GM12891 (cell line): ENCODE measurements at regions not wholly inside any gene's neighbourhood (a gene's known extent, or its start where the extent isn't known, plus 50 kb on each side); places are given as distances from the start of the nearest gene placed in this dataset.

Source experiments
- POLR2A ChIP-seq: IDR thresholded peaks from 2 replicates; pipeline ENCODE4 v1.6.1; 2011; ENCODE audit warnings: low read depth, low read length, control low read depth
- TAF1 ChIP-seq: IDR thresholded peaks from 2 replicates; pipeline ENCODE4 v1.6.1; 2011; ENCODE audit warnings: low read depth, low read length, control low read depth

GRCh38 chr5:18395126-18396110 is 761.2 kb downstream of the TAF11L14 start:
- TF ChIP-seq POLR2A: no peak
- no peak for TF ChIP-seq TAF1
